ENCODE measurements at regions not wholly inside any gene's neighbourhood (a gene's known extent, or its start where the extent isn't known, plus 50 kb on each side); places are given as distances from the start of the nearest gene placed in this dataset.

- no peak overlapping the region for H3K4me3 ChIP-seq (ENCODE audit: control insufficient read depth in 1 of 7, extremely low read depth in 1 of 7, insufficient read depth in 4 of 7, low read depth in 2 of 7, low read length in 6 of 7)
- H3K4me1 ChIP-seq (ENCODE audit: control extremely low read depth in 1 of 4, control insufficient read depth in 4 of 4, insufficient read depth in 4 of 4, low read length in 3 of 4) = no peaks in the 10 kb centered on the region
- 100% methylated on average over 2 of the region's 3 CpGs for WGBS (ENCODE audit: insufficient coverage)
- no peaks in the 10 kb centered on the region for H3K27me3 ChIP-seq (replicated peaks in 2 of 5; ENCODE audit: control insufficient read depth in 4 of 5, insufficient read depth in 5 of 5, low read length in 4 of 5)
- no peak overlapping the region for H3K27ac ChIP-seq (ENCODE audit: insufficient read depth in 1 of 2, low read depth in 1 of 2, low read length in 2 of 2, poor library complexity in 1 of 2, severe bottlenecking in 2 of 2)
- H3K36me3 ChIP-seq (ENCODE audit: control insufficient read depth in 4 of 4, insufficient read depth in 4 of 4, low read length in 3 of 4) = no peaks in the 10 kb centered on the region
- ChIA-PET POLR2A (no interaction called here), CTCF (no interaction called here)
- no peaks in the 10 kb centered on the region for H3K9me3 ChIP-seq (ENCODE audit: control extremely low read depth in 1 of 5, control insufficient read depth in 4 of 5, insufficient read depth in 2 of 5, low read depth in 1 of 5, low read length in 4 of 5)
- no peak for DNase-seq
These were observed 907.3 kb upstream of the MANEA start for GRCh38 chr6:94670017-94670416.

GRCh38 chr6:94668876-94669275 lies 908.5 kb upstream of the MANEA start:
- Histone ChIP-seq H3K9me3 (ENCODE audit: control extremely low read depth in 1 of 5, control insufficient read depth in 4 of 5, insufficient read depth in 2 of 5, low read depth in 1 of 5, low read length in 4 of 5) (no peaks in the 10 kb centered on the region), H3K27ac (ENCODE audit: insufficient read depth in 1 of 2, low read depth in 1 of 2, low read length in 2 of 2, poor library complexity in 1 of 2, severe bottlenecking in 2 of 2) (no peak overlapping the region), H3K4me1 (ENCODE audit: control extremely low read depth in 1 of 4, control insufficient read depth in 4 of 4, insufficient read depth in 4 of 4, low read length in 3 of 4) (no peaks in the 10 kb centered on the region), H3K27me3 (replicated peaks in 2 of 5; ENCODE audit: control insufficient read depth in 4 of 5, insufficient read depth in 5 of 5, low read length in 4 of 5) (no peaks in the 10 kb centered on the region), H3K36me3 (ENCODE audit: control insufficient read depth in 4 of 4, insufficient read depth in 4 of 4, low read length in 3 of 4) (no peaks in the 10 kb centered on the region), H3K4me3 (ENCODE audit: control insufficient read depth in 1 of 7, extremely low read depth in 1 of 7, insufficient read depth in 4 of 7, low read depth in 2 of 7, low read length in 6 of 7) (no peak overlapping the region)
- POLR2A ChIA-PET = no interaction called here
- DNase-seq = no peak
- CTCF ChIA-PET = no interaction called here

DNA sequence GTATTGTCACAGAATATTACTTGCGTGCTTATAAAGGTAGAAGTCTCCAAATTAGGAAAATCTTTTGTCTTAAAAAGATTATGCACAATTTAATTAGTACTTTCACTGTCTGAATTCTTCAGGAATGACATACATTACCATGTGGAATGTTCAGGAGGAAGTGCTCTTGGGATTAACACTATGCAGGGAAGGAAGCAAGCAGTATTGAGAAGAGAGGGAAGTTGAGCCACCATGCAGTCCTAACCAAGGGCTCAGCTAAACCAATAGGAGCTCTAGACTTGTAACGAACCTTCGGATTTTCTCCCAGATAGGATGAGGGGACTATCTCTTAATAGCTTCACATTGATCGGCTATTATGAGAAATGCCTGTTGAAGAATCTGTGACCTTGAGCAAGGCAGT lies 918.4 kb upstream of the MANEA start:
- H3K27ac ChIP-seq (ENCODE audit: insufficient read depth in 1 of 2, low read depth in 1 of 2, low read length in 2 of 2, poor library complexity in 1 of 2, severe bottlenecking in 2 of 2) = no peak overlapping the region
- H3K36me3 ChIP-seq (ENCODE audit: control insufficient read depth in 4 of 4, insufficient read depth in 4 of 4, low read length in 3 of 4) = no peaks in the 10 kb centered on the region
- POLR2A ChIA-PET = no interaction called here
- WGBS (ENCODE audit: insufficient coverage) = 100% methylated on average over 3 of the region's 4 CpGs
- H3K9me3 ChIP-seq (ENCODE audit: control extremely low read depth in 1 of 5, control insufficient read depth in 4 of 5, insufficient read depth in 2 of 5, low read depth in 1 of 5, low read length in 4 of 5) = no peaks in the 10 kb centered on the region
- no peaks in the 10 kb centered on the region for H3K4me1 ChIP-seq (ENCODE audit: control extremely low read depth in 1 of 4, control insufficient read depth in 4 of 4, insufficient read depth in 4 of 4, low read length in 3 of 4)
- CTCF ChIA-PET = no interaction called here
- H3K27me3 ChIP-seq (replicated peaks in 2 of 5; ENCODE audit: control insufficient read depth in 4 of 5, insufficient read depth in 5 of 5, low read length in 4 of 5) = no peaks in the 10 kb centered on the region
- H3K4me3 ChIP-seq (ENCODE audit: control insufficient read depth in 1 of 7, extremely low read depth in 1 of 7, insufficient read depth in 4 of 7, low read depth in 2 of 7, low read length in 6 of 7) = no peak overlapping the region
- no peak for DNase-seq

DNA sequence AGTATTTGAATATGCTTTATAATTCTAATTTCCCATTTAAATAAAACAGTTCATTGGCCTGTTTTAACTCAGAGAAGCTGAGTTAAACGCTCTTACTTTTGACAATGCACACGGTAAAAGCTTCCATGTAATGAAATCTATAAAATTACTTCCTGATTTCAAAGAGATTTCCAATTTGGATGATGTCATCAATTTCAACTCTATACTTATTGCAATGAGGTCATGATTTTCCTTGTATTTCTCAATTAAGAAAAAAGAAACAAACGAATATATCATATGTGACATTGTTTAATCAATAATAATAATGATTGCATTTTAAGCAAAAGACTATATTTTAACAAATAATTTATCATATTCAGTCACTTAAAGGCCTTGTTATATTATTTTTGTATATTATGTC lies 926.1 kb upstream of the MANEA start:
- no peaks in the 10 kb centered on the region for H3K36me3 ChIP-seq (ENCODE audit: control insufficient read depth in 4 of 4, insufficient read depth in 4 of 4, low read length in 3 of 4)
- CTCF ChIA-PET = no interaction called here
- 100% methylated on average over 1 of the region's 3 CpGs for WGBS (ENCODE audit: insufficient coverage)
- H3K9me3 ChIP-seq (ENCODE audit: control extremely low read depth in 1 of 5, control insufficient read depth in 4 of 5, insufficient read depth in 2 of 5, low read depth in 1 of 5, low read length in 4 of 5) = no peaks in the 10 kb centered on the region
- no peak overlapping the region for H3K4me3 ChIP-seq (ENCODE audit: control insufficient read depth in 1 of 7, extremely low read depth in 1 of 7, insufficient read depth in 4 of 7, low read depth in 2 of 7, low read length in 6 of 7)
- no peaks in the 10 kb centered on the region for H3K4me1 ChIP-seq (ENCODE audit: control extremely low read depth in 1 of 4, control insufficient read depth in 4 of 4, insufficient read depth in 4 of 4, low read length in 3 of 4)
- H3K27me3 ChIP-seq (replicated peaks in 2 of 5; ENCODE audit: control insufficient read depth in 4 of 5, insufficient read depth in 5 of 5, low read length in 4 of 5) = no peaks in the 10 kb centered on the region
- DNase-seq = no peak
- no peak overlapping the region for H3K27ac ChIP-seq (ENCODE audit: insufficient read depth in 1 of 2, low read depth in 1 of 2, low read length in 2 of 2, poor library complexity in 1 of 2, severe bottlenecking in 2 of 2)
- POLR2A ChIA-PET = no interaction called here

DNA sequence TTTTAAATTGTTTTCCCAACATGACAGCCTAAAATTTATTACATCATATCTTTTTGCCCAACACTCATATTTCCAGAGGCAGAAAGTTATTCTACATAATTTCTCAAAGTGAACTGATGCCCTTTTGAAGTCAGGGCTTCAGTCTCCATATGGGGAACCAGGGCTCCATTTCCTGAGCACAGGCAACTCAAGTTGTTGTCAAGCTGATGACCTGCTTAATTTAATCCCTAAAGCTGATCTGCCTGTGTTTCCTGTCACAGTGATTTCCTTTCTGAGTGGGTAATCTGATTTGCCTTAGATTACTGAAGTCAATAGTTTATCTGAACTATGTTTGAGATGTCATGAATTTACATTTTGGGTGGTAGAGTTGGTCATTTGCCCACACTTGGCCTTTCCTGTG lies 932.1 kb upstream of the MANEA start:
- Histone ChIP-seq H3K27me3 (replicated peaks in 2 of 5; ENCODE audit: control insufficient read depth in 4 of 5, insufficient read depth in 5 of 5, low read length in 4 of 5) (no peaks in the 10 kb centered on the region), H3K9me3 (ENCODE audit: control extremely low read depth in 1 of 5, control insufficient read depth in 4 of 5, insufficient read depth in 2 of 5, low read depth in 1 of 5, low read length in 4 of 5) (no peaks in the 10 kb centered on the region), H3K4me3 (ENCODE audit: control insufficient read depth in 1 of 7, extremely low read depth in 1 of 7, insufficient read depth in 4 of 7, low read depth in 2 of 7, low read length in 6 of 7) (no peak overlapping the region), H3K36me3 (ENCODE audit: control insufficient read depth in 4 of 4, insufficient read depth in 4 of 4, low read length in 3 of 4) (no peaks in the 10 kb centered on the region), H3K4me1 (ENCODE audit: control extremely low read depth in 1 of 4, control insufficient read depth in 4 of 4, insufficient read depth in 4 of 4, low read length in 3 of 4) (no peaks in the 10 kb centered on the region), H3K27ac (ENCODE audit: insufficient read depth in 1 of 2, low read depth in 1 of 2, low read length in 2 of 2, poor library complexity in 1 of 2, severe bottlenecking in 2 of 2) (no peak overlapping the region)
- DNase-seq = no peak
- ChIA-PET CTCF (no interaction called here), POLR2A (no interaction called here)

- no peak overlapping the region for H3K27ac ChIP-seq (ENCODE audit: insufficient read depth in 1 of 2, low read depth in 1 of 2, low read length in 2 of 2, poor library complexity in 1 of 2, severe bottlenecking in 2 of 2)
- H3K27me3 ChIP-seq (replicated peaks in 2 of 5; ENCODE audit: control insufficient read depth in 4 of 5, insufficient read depth in 5 of 5, low read length in 4 of 5) = no peaks in the 10 kb centered on the region
- no peak for DNase-seq
- ChIA-PET POLR2A (no interaction called here), CTCF (no interaction called here)
- no peaks in the 10 kb centered on the region for H3K9me3 ChIP-seq (ENCODE audit: control extremely low read depth in 1 of 5, control insufficient read depth in 4 of 5, insufficient read depth in 2 of 5, low read depth in 1 of 5, low read length in 4 of 5)
- WGBS (ENCODE audit: insufficient coverage) = 90% methylated on average over 3 of the region's 5 CpGs
- H3K36me3 ChIP-seq (ENCODE audit: control insufficient read depth in 4 of 4, insufficient read depth in 4 of 4, low read length in 3 of 4) = no peaks in the 10 kb centered on the region
- H3K4me3 ChIP-seq (ENCODE audit: control insufficient read depth in 1 of 7, extremely low read depth in 1 of 7, insufficient read depth in 4 of 7, low read depth in 2 of 7, low read length in 6 of 7) = no peak overlapping the region
- no peaks in the 10 kb centered on the region for H3K4me1 ChIP-seq (ENCODE audit: control extremely low read depth in 1 of 4, control insufficient read depth in 4 of 4, insufficient read depth in 4 of 4, low read length in 3 of 4)
These were observed 937.8 kb upstream of the MANEA start for GRCh38 chr6:94639564-94639963.

GRCh38 chr6:94636780-94637385 lies 940.5 kb upstream of the MANEA start:
- Histone ChIP-seq H3K36me3 (ENCODE audit: control insufficient read depth in 4 of 4, insufficient read depth in 4 of 4, low read length in 3 of 4) (no peaks in the 10 kb centered on the region), H3K4me3 (ENCODE audit: control insufficient read depth in 1 of 7, extremely low read depth in 1 of 7, insufficient read depth in 4 of 7, low read depth in 2 of 7, low read length in 6 of 7) (no peak overlapping the region), H3K27me3 (replicated peaks in 2 of 5; ENCODE audit: control insufficient read depth in 4 of 5, insufficient read depth in 5 of 5, low read length in 4 of 5) (no peaks in the 10 kb centered on the region), H3K9me3 (ENCODE audit: control extremely low read depth in 1 of 5, control insufficient read depth in 4 of 5, insufficient read depth in 2 of 5, low read depth in 1 of 5, low read length in 4 of 5) (no peaks in the 10 kb centered on the region), H3K27ac (ENCODE audit: insufficient read depth in 1 of 2, low read depth in 1 of 2, low read length in 2 of 2, poor library complexity in 1 of 2, severe bottlenecking in 2 of 2) (no peak overlapping the region), H3K4me1 (ENCODE audit: control extremely low read depth in 1 of 4, control insufficient read depth in 4 of 4, insufficient read depth in 4 of 4, low read length in 3 of 4) (no peaks in the 10 kb centered on the region)
- DNase-seq = no peak
- CTCF ChIA-PET = no interaction called here
- no CpG with 5 or more reads among the region's 4 CpGs for WGBS (ENCODE audit: insufficient coverage)
- POLR2A ChIA-PET = no interaction called here

Measured in common myeloid progenitor, CD34-positive (primary cell).